Activated CD8-positive, alpha-beta T cell treated with anti-CD3 and anti-CD28 coated beads for 36 hours (primary cell): ENCODE measurements at regions not wholly inside any gene's neighbourhood (a gene's known extent, or its start where the extent isn't known, plus 50 kb on each side); places are given as distances from the start of the nearest gene placed in this dataset.

ENCODE experiments used
- ATAC-seq: fragments of 200-7000 bp; cut with Tn5 transposase; one replicate; pipeline ENCODE4 v1.10.0; 2021; ENCODE audit warnings: mild to moderate bottlenecking, moderate library complexity
- CTCF ChIA-PET: fragments of 350-600 bp; sonication (Branson Sonifier 250); formaldehyde crosslinking; loops from one replicate; lab custom pipeline; 2021; ENCODE audit warnings: antibody characterized with exemption; lab: Charles Lee
- POLR2A ChIA-PET: fragments of 350-600 bp; sonication (Branson Sonifier 250); formaldehyde crosslinking; loops from one replicate; lab custom pipeline; 2021; ENCODE audit warnings: antibody characterized with exemption; lab: Charles Lee
- DNase-seq: peaks from one replicate; pipeline ENCODE4 v3.0.0-alpha.2; 2020
- H3K27ac Mint-ChIP-seq: one replicate; pipeline ENCODE4 v1.8.0; 2021; ENCODE audit warnings: mild to moderate bottlenecking, mixed read lengths
- H3K27me3 Mint-ChIP-seq: one replicate; pipeline ENCODE4 v1.8.0; 2021; ENCODE audit warnings: mixed read lengths
- H3K36me3 Mint-ChIP-seq: one replicate; pipeline ENCODE4 v1.8.0; 2021; ENCODE audit warnings: low read depth, mixed read lengths
- H3K4me1 Mint-ChIP-seq: one replicate; pipeline ENCODE4 v1.8.0; 2021; ENCODE audit warnings: low read depth, mixed read lengths
- H3K4me3 Mint-ChIP-seq: one replicate; pipeline ENCODE4 v1.8.0; 2021; ENCODE audit warnings: mild to moderate bottlenecking, moderate library complexity, mixed read lengths
- H3K9me3 Mint-ChIP-seq: one replicate; pipeline ENCODE4 v1.8.0; 2021; ENCODE audit warnings: mixed read lengths
- CTCF ChIP-seq: fragments of 200-600 bp; IDR thresholded peaks from one replicate; pipeline ENCODE4 v1.8.0; 2022; ENCODE audit warnings: antibody characterized with exemption, mild to moderate bottlenecking
- intact Hi-C: fragments of 100-400 bp; cut with micrococcal nuclease; formaldehyde crosslinking; loops from one replicate; pipeline ENCODE4 v1.10.0; 2022

GRCh38 chr18:41265047-41265446, 690.0 kb upstream of the PIK3C3 start:
- no peak overlapping the region for H3K4me3 Mint-ChIP-seq
- ChIA-PET POLR2A (no interaction called here), CTCF (no interaction called here)
- ATAC-seq (no peak), DNase-seq (no peak)
- intact Hi-C loops: no loop called here
- no peaks in the 10 kb centered on the region for H3K36me3 Mint-ChIP-seq
- no peaks in the 10 kb centered on the region for H3K27me3 Mint-ChIP-seq
- no peak overlapping the region for H3K27ac Mint-ChIP-seq
- no peaks in the 10 kb centered on the region for H3K4me1 Mint-ChIP-seq
- no peak for TF ChIP-seq CTCF
- no peaks in the 10 kb centered on the region for H3K9me3 Mint-ChIP-seq

- H3K27ac Mint-ChIP-seq: no peak overlapping the region
- TF ChIP-seq CTCF: no peak
- POLR2A ChIA-PET: no interaction called here
- DNase-seq: no peak
- intact Hi-C loops: no loop called here
- no peak overlapping the region for H3K4me3 Mint-ChIP-seq
- H3K27me3 Mint-ChIP-seq: no peaks in the 10 kb centered on the region
- H3K9me3 Mint-ChIP-seq: no peaks in the 10 kb centered on the region
- no peaks in the 10 kb centered on the region for H3K36me3 Mint-ChIP-seq
- CTCF ChIA-PET: no interaction called here
- H3K4me1 Mint-ChIP-seq: no peaks in the 10 kb centered on the region
- no peak for ATAC-seq
Measured at GRCh38 chr18:41263956-41264355, 691.1 kb upstream of the PIK3C3 start.

GRCh38 chr18:41262688-41263087, 692.3 kb upstream of the PIK3C3 start:
- TF ChIP-seq CTCF: no peak
- no peak for DNase-seq
- intact Hi-C loops: no loop called here
- CTCF ChIA-PET: no interaction called here
- Mint-ChIP-seq H3K36me3 (no peaks in the 10 kb centered on the region), H3K27me3 (no peaks in the 10 kb centered on the region), H3K4me3 (no peak overlapping the region), H3K9me3 (no peaks in the 10 kb centered on the region), H3K27ac (no peak overlapping the region), H3K4me1 (no peaks in the 10 kb centered on the region)
- POLR2A ChIA-PET: no interaction called here
- ATAC-seq: no peak

- H3K4me3 Mint-ChIP-seq: no peak overlapping the region
- H3K4me1 Mint-ChIP-seq: no peaks in the 10 kb centered on the region
- intact Hi-C loops: no loop called here
- no peak overlapping the region for H3K27ac Mint-ChIP-seq
- H3K9me3 Mint-ChIP-seq: peaks cover 5% of the 10 kb centered on the region
- CTCF ChIA-PET: no interaction called here
- POLR2A ChIA-PET: no interaction called here
- no peaks in the 10 kb centered on the region for H3K36me3 Mint-ChIP-seq
- no peak for DNase-seq
- TF ChIP-seq CTCF: no peak
- no peak for ATAC-seq
- no peaks in the 10 kb centered on the region for H3K27me3 Mint-ChIP-seq
Measured at GRCh38 chr18:41244591-41245037, 710.4 kb upstream of the PIK3C3 start.

GRCh38 chr18:41237317-41237716, 717.7 kb upstream of the PIK3C3 start:
- no peak for DNase-seq
- Mint-ChIP-seq H3K27me3 (no peaks in the 10 kb centered on the region), H3K9me3 (peaks cover 3% of the 10 kb centered on the region), H3K4me3 (no peak overlapping the region), H3K36me3 (no peaks in the 10 kb centered on the region), H3K27ac (no peak overlapping the region), H3K4me1 (no peaks in the 10 kb centered on the region)
- intact Hi-C loops: no loop called here
- POLR2A ChIA-PET: no interaction called here
- ATAC-seq: no peak
- TF ChIP-seq CTCF: no peak
- CTCF ChIA-PET: no interaction called here
